ENCODE measurements at regions not wholly inside any gene's neighbourhood (a gene's known extent, or its start where the extent isn't known, plus 50 kb on each side); places are given as distances from the start of the nearest gene placed in this dataset.

DNA sequence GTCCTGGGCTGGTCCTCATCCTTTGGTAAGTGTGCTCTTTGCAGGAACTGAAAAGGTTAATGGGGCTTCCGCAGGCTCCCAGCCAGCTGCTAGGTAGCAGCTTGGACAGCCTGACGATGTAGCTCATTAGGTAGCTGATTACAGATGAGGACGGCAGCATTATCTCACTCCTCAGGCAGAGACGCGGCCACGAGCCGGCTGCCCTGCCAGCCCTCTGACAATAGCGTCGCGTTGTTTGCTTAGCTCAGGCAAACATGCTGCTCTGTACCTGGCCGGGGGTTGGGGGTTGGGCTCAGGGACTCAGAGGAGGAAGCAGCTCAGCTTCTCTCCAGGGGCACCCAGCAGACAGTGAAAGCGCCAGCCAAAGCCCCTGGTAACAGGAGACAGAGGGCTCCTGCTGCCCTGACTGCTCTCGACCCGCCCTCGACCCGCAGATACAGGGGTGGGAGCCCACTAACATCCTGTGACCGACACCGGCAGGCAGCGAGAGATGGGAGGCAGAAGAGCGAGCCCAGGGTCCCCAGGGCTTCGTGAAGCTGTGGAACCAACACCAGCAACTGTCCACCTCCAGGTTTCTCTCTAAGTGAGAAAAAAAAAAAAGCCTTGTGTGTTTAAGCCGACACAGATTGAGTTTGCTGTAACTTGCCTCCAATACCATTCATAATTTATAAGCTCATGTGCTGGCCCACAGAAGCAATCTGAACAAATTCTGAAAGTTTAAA lies 53.4 kb upstream of the DLK1 start:
- TF ChIP-seq CTCF (IDR thresholded peaks at IDR 0.05; ENCODE audit: poor library complexity) (no peak), EZH2 (IDR thresholded peaks at IDR 0.05; ENCODE audit: borderline replicate concordance) (no peak)

Data from hepatocyte (in vitro differentiated cells).